Endothelial cell of umbilical vein (primary cell): ENCODE measurements at regions not wholly inside any gene's neighbourhood (a gene's known extent, or its start where the extent isn't known, plus 50 kb on each side); places are given as distances from the start of the nearest gene placed in this dataset.

Source experiments
- BruUV-seq: library from RNA; stranded (reverse); fragments of 400-500 nt; replicated peaks from 2 replicates; lab custom pipeline; 2021; lab: Mats Ljungman, UMichigan
- CTCF ChIA-PET: fragments of 300-600, 350-600 bp; sonication (Branson Sonifier 250); formaldehyde crosslinking; loops from one replicate; lab custom pipeline; 2021; ENCODE audit warnings: antibody characterized with exemption, inconsistent platforms; lab: Charles Lee
- POLR2A ChIA-PET: fragments of 300-600, 350-600 bp; sonication (Branson Sonifier 250); formaldehyde crosslinking; loops from one replicate; lab custom pipeline; 2021; ENCODE audit warnings: antibody characterized with exemption, inconsistent platforms; lab: Charles Lee
- DNase-seq: peaks from one replicate; pipeline ENCODE4 v3.0.0-alpha.2; 2011; ENCODE audit warnings: low read depth, low spot score
- FAIRE-seq: peaks from 2 replicates; lab custom pipeline; 2011; peaks lifted over from hg19 to GRCh38; lab: Jason Lieb, UNC
- H2AFZ ChIP-seq: 2 replicates; pipeline ENCODE4 v1.6.0; 2012; ENCODE audit warnings: low read depth, low read length, control low read depth, inconsistent platforms
- H3K27ac ChIP-seq: 2 replicates; pipeline ENCODE4 v1.5.1; 2011; ENCODE audit warnings: low read depth, mild to moderate bottlenecking, control low read depth, low read length, moderate library complexity; ENCODE audit not compliant: insufficient read depth
- H3K27me3 ChIP-seq, 2 experiments: 2 replicates each; pipeline versions ENCODE4 v1.6.0 to v1.6.1; 2011; ENCODE audit warnings: low read length in 2 of 2, mixed read lengths in 1 of 2; ENCODE audit not compliant: control insufficient read depth in 2 of 2, insufficient read depth in 2 of 2
- H3K36me3 ChIP-seq, 2 experiments: 2 replicates in 1 of 2; 3 replicates in 1 of 2; pipeline ENCODE4 v1.5.1; 2011; ENCODE audit warnings: low read length in 2 of 2, mild to moderate bottlenecking in 1 of 2, moderate library complexity in 1 of 2; ENCODE audit not compliant: control insufficient read depth in 2 of 2, insufficient read depth in 2 of 2; ENCODE audit errors: extremely low read depth in 1 of 2
- H3K4me1 ChIP-seq: 3 replicates; pipeline ENCODE4 v1.5.1; 2011; ENCODE audit warnings: mild to moderate bottlenecking, low read length; ENCODE audit not compliant: control insufficient read depth, insufficient read depth; ENCODE audit errors: extremely low read depth
- H3K4me2 ChIP-seq: 2 replicates; pipeline ENCODE4 v1.6.1; 2011; ENCODE audit warnings: low read length, control low read depth, mixed read lengths; ENCODE audit not compliant: insufficient read depth
- H3K4me3 ChIP-seq, 3 experiments: fragments of 200-600 bp in 1 of 3; sonication (generic), shearing (Covaris generic) in 1 of 3; replicated peaks in 1 of 3; 2 replicates each; pipeline ENCODE4 v1.5.1; 2011 to 2016; ENCODE audit warnings: control low read depth in 3 of 3, low read length in 3 of 3, mild to moderate bottlenecking in 2 of 3, inconsistent platforms in 1 of 3, low read depth in 1 of 3, moderate library complexity in 1 of 3; ENCODE audit not compliant: insufficient read depth in 1 of 3
- H3K79me2 ChIP-seq: 2 replicates; pipeline ENCODE4 v1.6.0; 2012; ENCODE audit warnings: low read length, inconsistent platforms; ENCODE audit not compliant: control insufficient read depth, insufficient read depth
- H3K9ac ChIP-seq: replicated peaks from 2 replicates; pipeline ENCODE3; 2011; ENCODE audit warnings: low read length, control low read depth; ENCODE audit not compliant: insufficient read depth; ENCODE audit errors: extremely low read depth
- H3K9me1 ChIP-seq: replicated peaks from 3 replicates; pipeline ENCODE4 v1.6.0; 2011; ENCODE audit warnings: mild to moderate bottlenecking, low read length; ENCODE audit not compliant: control insufficient read depth, insufficient read depth; ENCODE audit errors: extremely low read depth
- H3K9me3 ChIP-seq: replicated peaks from 2 replicates; pipeline ENCODE4 v1.5.1; 2012; ENCODE audit warnings: low read length, inconsistent platforms; ENCODE audit not compliant: control insufficient read depth, insufficient read depth
- H4K20me1 ChIP-seq: replicated peaks from 2 replicates; pipeline ENCODE3; 2011; ENCODE audit warnings: mild to moderate bottlenecking, low read length; ENCODE audit not compliant: control insufficient read depth, insufficient read depth; ENCODE audit errors: extremely low read depth
- CTCF ChIP-seq, 2 donors: IDR thresholded peaks; 1 replicate in 1 of 2; 2 replicates in 1 of 2; pipeline ENCODE4 v1.5.1; 2011; ENCODE audit warnings: low read length in 2 of 2, mild to moderate bottlenecking in 2 of 2, moderate library complexity in 2 of 2, control low read depth in 1 of 2, inconsistent platforms in 1 of 2, low read depth in 1 of 2; ENCODE audit not compliant: insufficient read depth in 1 of 2; ENCODE audit errors: extremely low read depth in 1 of 2
- EZH2 ChIP-seq: IDR thresholded peaks from 2 replicates; pipeline ENCODE4 v1.6.1; 2012; ENCODE audit warnings: borderline replicate concordance, low read depth, mild to moderate bottlenecking, moderate library complexity, low read length, inconsistent platforms; ENCODE audit not compliant: severe bottlenecking
- FOS ChIP-seq: IDR thresholded peaks from 2 replicates; pipeline ENCODE4 v1.6.1; 2011; ENCODE audit warnings: mild to moderate bottlenecking, low read length, moderate library complexity, borderline replicate concordance; ENCODE audit not compliant: insufficient read depth
- GATA2 ChIP-seq: IDR thresholded peaks from 2 replicates; pipeline ENCODE4 v1.7.0; 2011; ENCODE audit warnings: low read depth, mild to moderate bottlenecking, moderate library complexity, mixed read lengths, low read length; ENCODE audit not compliant: insufficient read length, insufficient read depth
- JUN ChIP-seq: IDR thresholded peaks from 2 replicates; pipeline ENCODE4 v1.6.1; 2011; ENCODE audit warnings: borderline replicate concordance, low read depth; ENCODE audit not compliant: insufficient read length, insufficient read depth
- MAX ChIP-seq: IDR thresholded peaks from 2 replicates; pipeline ENCODE4 v1.6.1; 2011; ENCODE audit not compliant: insufficient read depth, insufficient read length
- MYC ChIP-seq: IDR thresholded peaks from one replicate; pipeline ENCODE4 v1.6.1; 2011; ENCODE audit warnings: mild to moderate bottlenecking, low read depth, low read length
- POLR2A ChIP-seq: IDR thresholded peaks from 2 replicates; pipeline ENCODE4 v1.6.1; 2012; ENCODE audit warnings: low read depth, mild to moderate bottlenecking, control low read depth, low read length
- POLR2AphosphoS5 ChIP-seq: IDR thresholded peaks from 2 replicates; pipeline ENCODE4 v1.6.1; 2012; ENCODE audit warnings: low read depth, mild to moderate bottlenecking, control low read depth, low read length, moderate library complexity; ENCODE audit not compliant: insufficient read depth
- dilution Hi-C: fragments of 300-500 bp; cut with MboI; formaldehyde crosslinking; loops from one replicate; pipeline ENCODE4 v1.15.0; 2019; ENCODE audit warnings: low sequenced_read_pairs; ENCODE audit not compliant: extremely low pct_ligation_motif_present
- intact Hi-C: fragments of 100-400 bp; cut with micrococcal nuclease; formaldehyde crosslinking; loops from one replicate; pipeline ENCODE4 v1.10.0; 2022

DNA sequence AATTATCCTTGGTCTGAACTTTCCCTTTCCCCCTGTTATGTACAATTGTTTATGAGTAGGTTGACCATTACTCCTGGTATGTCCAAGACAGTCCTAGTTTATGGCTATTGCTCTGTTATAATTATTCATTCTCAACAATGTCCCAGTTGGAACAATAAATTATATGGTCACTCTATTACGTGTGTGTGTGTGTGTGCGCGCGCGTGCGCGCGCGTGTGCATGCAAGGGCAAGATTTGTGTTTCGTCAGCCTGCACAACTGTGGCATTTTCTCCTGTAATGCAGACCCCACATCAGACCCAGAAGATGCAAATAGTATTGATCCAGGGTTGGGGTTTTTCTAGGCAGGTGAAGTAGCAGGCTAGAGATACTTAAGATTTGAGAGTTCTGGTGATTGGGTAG lies 88.4 kb downstream of the ESM1 start:
- no peak for TF ChIP-seq FOS
- no peak for TF ChIP-seq CTCF (IDR thresholded peaks at IDR 0.05; ENCODE audit: extremely low read depth in 1 of 2, insufficient read depth in 1 of 2, low read depth in 1 of 2, low read length in 2 of 2)
- no peak for TF ChIP-seq GATA2
- TF ChIP-seq MAX, result no peak
- TF ChIP-seq POLR2AphosphoS5, result no peak
- no peak for TF ChIP-seq POLR2A
- TF ChIP-seq JUN, result no peak
- no peak for TF ChIP-seq EZH2
- no peak for TF ChIP-seq MYC
- dilution Hi-C loops, result no loop called here
- FAIRE-seq (no peak), DNase-seq (no peak)
- H3K9me1 ChIP-seq, result no peaks in the 10 kb centered on the region
- no peaks in the 10 kb centered on the region for H3K36me3 ChIP-seq
- no peaks in the 10 kb centered on the region for H3K9me3 ChIP-seq
- intact Hi-C loops, result no loop called here
- H4K20me1 ChIP-seq, result no peaks in the 10 kb centered on the region
- H2AFZ ChIP-seq, result no peak overlapping the region
- no peak overlapping the region for H3K27ac ChIP-seq
- no peak overlapping the region for H3K4me3 ChIP-seq
- H3K9ac ChIP-seq, result no peak overlapping the region
- ChIA-PET CTCF (interaction anchor here (0.9 to 2.5 kb wide), 2 partner anchors 263 to 653 kb away, joined by 4 to 20 read pairs; partner anchors contain the start of gene GPX8), POLR2A (no interaction called here)
- peaks cover 0 to 2% of the 10 kb centered on the region in 2 experiments for H3K27me3 ChIP-seq
- H3K4me2 ChIP-seq, result no peak overlapping the region
- no peaks in the 10 kb centered on the region for H3K79me2 ChIP-seq
- no TSS peak for BruUV-seq
- H3K4me1 ChIP-seq, result peaks cover 8% of the 10 kb centered on the region
